Thymus (tissue), 11 donors: ENCODE measurements at regions not wholly inside any gene's neighbourhood (a gene's known extent, or its start where the extent isn't known, plus 50 kb on each side); places are given as distances from the start of the nearest gene placed in this dataset.
"Not testable (repeated sequence)": the region's sequence is repeated elsewhere in the genome, so short reads cannot be mapped to it uniquely, and the experiment has no call there.

ENCODE experiments used
- DNase-seq, 9 donors: peaks; one replicate each; pipeline ENCODE4 v3.0.0-alpha.2; 2013; ENCODE audit warnings: low spot score in 9 of 9, low read depth in 6 of 9, missing footprints in 1 of 9
- H3K27ac ChIP-seq, 2 donors: one replicate each; pipeline ENCODE4 v1.5.1; 2013; ENCODE audit warnings: control low read depth in 1 of 2, low read depth in 1 of 2, low read length in 1 of 2, mild to moderate bottlenecking in 1 of 2, moderate library complexity in 1 of 2
- H3K27me3 ChIP-seq, 2 donors: one replicate each; pipeline ENCODE4 v1.5.1; 2013; ENCODE audit warnings: low read length in 1 of 2; ENCODE audit not compliant: control insufficient read depth in 2 of 2, insufficient read depth in 1 of 2
- H3K36me3 ChIP-seq, 2 donors: one replicate each; pipeline ENCODE4 v1.5.1; 2013; ENCODE audit warnings: low read length in 1 of 2, mild to moderate bottlenecking in 1 of 2, moderate library complexity in 1 of 2; ENCODE audit not compliant: control insufficient read depth in 2 of 2, insufficient read depth in 2 of 2
- H3K4me1 ChIP-seq, 2 donors: one replicate each; pipeline ENCODE4 v1.5.1; 2013; ENCODE audit warnings: low read length in 2 of 2; ENCODE audit not compliant: control insufficient read depth in 2 of 2, insufficient read depth in 2 of 2
- H3K4me3 ChIP-seq, 2 donors: one replicate each; pipeline ENCODE4 v1.5.1; 2013; ENCODE audit warnings: low read length in 2 of 2, control low read depth in 1 of 2, mild to moderate bottlenecking in 1 of 2
- H3K9me3 ChIP-seq, 2 donors: one replicate each; pipeline ENCODE4 v1.5.1; 2013; ENCODE audit warnings: low read length in 1 of 2, mild to moderate bottlenecking in 1 of 2; ENCODE audit not compliant: control insufficient read depth in 2 of 2, insufficient read depth in 1 of 2
- WGBS: extraction: QIAGEN DNeasy Blood & Tissue Kit; methylation state at CpG from one replicate; pipeline ENCODE4 v1.1.7; 2013; 5-methylcytosine and 5-hydroxymethylcytosine counted together
- donor health status: healthy.

DNA sequence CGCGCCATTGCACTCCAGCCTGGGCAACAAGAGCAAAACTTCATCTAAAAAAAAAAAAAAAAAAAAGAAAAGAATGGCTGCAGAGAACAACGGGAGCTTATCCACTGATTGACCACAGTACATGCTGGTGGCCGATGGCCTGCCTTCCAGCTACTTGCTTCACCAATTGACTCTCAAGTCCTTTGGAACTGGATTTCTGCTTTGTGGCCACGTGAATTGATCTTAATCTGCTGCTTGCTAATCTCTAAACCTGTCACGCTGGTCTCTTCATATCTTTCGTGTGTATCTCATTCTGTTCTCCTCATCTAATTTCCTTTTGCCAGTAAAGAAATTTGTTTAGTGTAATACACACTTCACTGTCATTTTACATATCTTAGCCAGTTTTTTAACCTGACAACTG is 512.5 kb upstream of the CNTNAP5 start:
- no peaks in the 10 kb centered on the region for H3K27me3 ChIP-seq
- H3K4me3 ChIP-seq = no peak overlapping the region
- no peaks in the 10 kb centered on the region for H3K9me3 ChIP-seq
- no peak overlapping the region for H3K27ac ChIP-seq
- H3K36me3 ChIP-seq = no peaks in the 10 kb centered on the region
- no peaks in the 10 kb centered on the region for H3K4me1 ChIP-seq
- 92% methylated on average over 7 of the region's 7 CpGs for WGBS
- DNase-seq = no peak

DNA sequence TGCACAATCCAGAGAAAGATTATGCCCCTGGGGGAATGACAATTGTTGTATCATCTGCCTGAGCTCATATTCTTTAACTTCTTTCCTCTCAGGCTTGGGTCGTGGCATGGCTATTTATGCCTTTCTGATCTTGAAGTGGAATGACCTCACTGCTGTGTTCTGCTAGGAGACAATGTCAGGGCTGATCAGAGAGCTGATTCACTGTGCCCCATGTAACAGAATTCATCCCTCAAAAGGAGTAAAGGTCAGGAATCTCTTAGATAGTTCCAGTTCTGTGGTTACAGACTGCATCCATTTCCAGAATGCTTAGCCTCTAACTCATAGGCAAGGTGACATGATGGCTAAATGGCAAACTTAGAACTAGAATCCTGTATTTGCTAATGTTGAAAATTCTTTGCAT is 511.7 kb upstream of the CNTNAP5 start:
- H3K36me3 ChIP-seq = no peaks in the 10 kb centered on the region
- WGBS = 68% methylated on average over 1 of the region's 1 CpG
- H3K27me3 ChIP-seq = no peaks in the 10 kb centered on the region
- no peak overlapping the region for H3K27ac ChIP-seq
- no peaks in the 10 kb centered on the region for H3K4me1 ChIP-seq
- no peak overlapping the region for H3K4me3 ChIP-seq
- H3K9me3 ChIP-seq = no peaks in the 10 kb centered on the region
- DNase-seq = no peak

DNA sequence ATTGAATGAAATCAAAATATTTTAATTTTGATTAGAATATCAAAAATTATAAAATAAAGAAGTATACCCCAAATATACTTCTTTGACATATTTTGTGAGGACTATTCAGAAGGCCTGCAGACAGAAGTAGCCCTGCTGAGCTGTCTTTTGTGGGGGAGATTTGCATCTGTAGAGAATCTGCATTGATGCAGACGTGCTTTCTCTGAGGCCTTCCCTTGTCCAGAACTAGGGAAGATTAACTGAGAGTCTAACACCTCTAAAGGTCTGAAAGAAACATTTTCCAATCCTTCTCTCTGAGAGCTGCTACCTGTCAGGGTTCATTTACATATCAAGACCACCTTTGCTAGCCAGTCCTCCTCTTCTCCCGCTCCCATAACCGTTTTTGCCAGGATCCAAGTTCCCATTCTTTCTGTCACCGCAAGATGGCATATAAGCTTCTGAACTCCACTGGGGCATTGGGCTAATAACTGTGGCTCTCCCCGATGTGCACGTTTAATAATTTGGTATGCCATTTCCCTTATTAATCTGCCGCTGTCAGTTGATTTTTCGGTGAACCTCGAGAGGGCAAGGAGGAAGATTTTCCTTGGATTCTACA is 510.4 kb upstream of the CNTNAP5 start:
- Histone ChIP-seq H3K27me3 (no peaks in the 10 kb centered on the region), H3K27ac (no peak overlapping the region), H3K9me3 (no peaks in the 10 kb centered on the region), H3K36me3 (no peaks in the 10 kb centered on the region), H3K4me1 (no peaks in the 10 kb centered on the region), H3K4me3 (no peak overlapping the region)
- WGBS = 80% methylated on average over 9 of the region's 9 CpGs
- DNase-seq = no peak

DNA sequence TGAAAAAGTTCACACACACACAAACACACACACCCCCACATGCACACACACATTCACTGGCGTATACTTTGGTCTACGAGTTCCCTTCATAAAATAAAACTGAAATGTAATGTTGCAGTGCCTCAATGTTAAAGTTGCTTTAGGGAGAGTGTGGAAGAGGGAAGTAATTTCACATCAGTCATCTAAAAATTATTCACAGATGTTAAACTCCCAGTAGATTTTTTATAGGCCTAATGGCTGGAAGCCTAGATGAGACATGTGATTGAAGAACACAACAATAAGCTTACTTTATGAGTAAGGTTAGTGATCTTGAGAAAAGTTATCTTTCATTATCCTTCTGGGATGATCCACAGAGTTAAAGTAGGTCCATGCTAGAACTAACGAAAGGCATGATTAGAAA is 506.7 kb upstream of the CNTNAP5 start:
- Histone ChIP-seq H3K4me3 (no peak overlapping the region), H3K36me3 (no peaks in the 10 kb centered on the region), H3K27ac (no peak overlapping the region), H3K4me1 (no peaks in the 10 kb centered on the region), H3K27me3 (no peaks in the 10 kb centered on the region), H3K9me3 (no peaks in the 10 kb centered on the region)
- no peak for DNase-seq
- WGBS = 95% methylated on average over 3 of the region's 3 CpGs

DNA sequence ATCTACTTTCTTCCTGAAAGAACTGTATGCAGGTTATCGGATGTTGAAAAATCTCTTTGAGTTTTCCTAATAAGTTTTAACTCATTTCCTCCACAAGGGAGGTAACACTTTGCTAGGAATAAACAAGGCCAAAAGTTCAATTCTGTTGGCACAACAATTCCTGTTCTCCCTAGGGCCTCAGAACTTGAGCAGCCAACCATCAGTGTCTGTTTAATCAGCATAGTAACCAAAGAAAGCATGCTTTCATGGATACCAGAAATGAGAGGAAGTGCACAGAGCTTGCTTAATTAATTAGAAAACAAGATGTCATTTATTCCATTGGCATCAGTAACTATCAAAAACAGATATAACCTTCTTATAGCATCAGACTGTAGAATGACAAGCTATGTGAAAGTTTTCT is 503.2 kb upstream of the CNTNAP5 start:
- H3K4me1 ChIP-seq = no peaks in the 10 kb centered on the region
- H3K4me3 ChIP-seq = no peak overlapping the region
- no peaks in the 10 kb centered on the region for H3K9me3 ChIP-seq
- H3K36me3 ChIP-seq = no peaks in the 10 kb centered on the region
- DNase-seq = no peak
- H3K27ac ChIP-seq = no peak overlapping the region
- no peaks in the 10 kb centered on the region for H3K27me3 ChIP-seq
- WGBS = 56% methylated on average over 1 of the region's 1 CpG

DNA sequence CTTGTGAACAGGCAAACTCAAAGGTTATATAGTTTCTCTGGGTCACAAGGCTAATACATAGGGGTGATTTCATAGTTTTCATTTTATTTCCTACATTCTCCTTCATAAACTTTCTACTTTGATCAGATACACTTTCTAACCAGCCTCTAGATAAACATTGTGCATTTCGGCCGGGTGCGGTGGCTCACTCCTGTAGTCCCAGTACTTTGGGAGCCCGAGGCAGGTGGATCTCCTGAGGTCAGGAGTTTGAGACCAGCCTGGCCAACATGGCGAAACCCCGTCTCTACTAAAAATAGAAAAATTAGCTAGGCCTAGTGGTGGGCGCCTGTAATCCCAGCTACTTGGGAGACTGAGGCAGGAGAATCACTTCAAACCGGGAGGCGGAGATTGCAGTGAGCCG is 502.6 kb upstream of the CNTNAP5 start:
- not testable (repeated sequence) for H3K4me3 ChIP-seq, H3K27ac ChIP-seq, H3K9me3 ChIP-seq, H3K4me1 ChIP-seq, H3K27me3 ChIP-seq, H3K36me3 ChIP-seq, DNase-seq
- WGBS = 86% methylated on average over 10 of the region's 10 CpGs

DNA sequence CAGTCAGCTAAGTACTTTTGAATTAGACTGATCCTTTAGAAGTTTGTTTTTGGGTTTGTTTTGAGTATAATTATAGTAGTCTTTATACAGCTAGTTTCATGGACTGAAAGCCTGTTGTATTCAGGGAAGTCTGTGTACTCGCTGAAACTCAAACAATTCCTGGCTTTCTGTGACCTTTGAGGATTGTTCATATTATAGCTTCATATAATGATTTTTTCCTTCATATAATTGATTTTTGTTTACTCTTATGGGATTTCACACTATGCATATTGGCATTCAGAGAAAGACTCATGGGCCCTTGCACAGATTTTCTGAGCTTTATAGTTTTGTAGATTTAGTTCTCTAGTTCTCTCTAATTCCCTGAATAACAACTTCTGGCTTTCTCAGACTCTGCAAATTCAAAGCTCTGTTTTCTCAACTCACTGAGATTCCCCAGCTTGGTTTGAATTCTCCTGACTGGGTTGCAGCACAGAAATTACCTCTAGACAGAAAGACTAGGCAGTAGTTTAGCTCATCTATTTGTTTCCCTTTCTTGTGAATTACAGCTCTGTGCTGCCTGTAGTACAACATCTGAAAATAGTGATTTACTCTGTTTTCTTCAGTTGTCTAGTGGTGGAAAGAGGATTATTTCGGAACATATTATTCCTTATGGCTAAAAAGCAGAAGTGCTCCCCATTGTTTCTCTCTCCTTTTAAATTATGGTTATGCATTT is 495.9 kb upstream of the CNTNAP5 start:
- WGBS = 93% methylated on average over 2 of the region's 2 CpGs
- no peak for DNase-seq

DNA sequence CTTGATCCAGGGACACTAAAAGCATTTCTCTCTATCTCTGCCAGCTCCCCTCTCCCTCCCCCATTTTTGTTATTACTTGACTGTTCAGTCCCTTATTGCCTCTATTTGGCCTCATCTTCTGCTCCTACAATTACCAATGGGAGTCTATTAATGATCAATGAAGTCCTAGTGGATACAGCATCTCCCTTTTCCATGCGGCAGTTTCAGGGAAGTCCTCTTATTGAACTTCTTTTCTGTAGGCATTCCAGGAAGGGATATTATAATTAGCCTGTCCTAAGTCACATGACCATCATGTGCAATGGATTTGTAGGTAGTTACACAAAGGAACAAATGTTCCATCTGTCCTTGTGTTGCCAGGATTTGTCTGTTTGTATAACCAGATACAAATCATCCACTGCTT is 495.1 kb upstream of the CNTNAP5 start:
- no peaks in the 10 kb centered on the region for H3K4me1 ChIP-seq
- H3K27me3 ChIP-seq = no peaks in the 10 kb centered on the region
- no peaks in the 10 kb centered on the region for H3K36me3 ChIP-seq
- no peak for DNase-seq
- 98% methylated on average over 1 of the region's 1 CpG for WGBS
- H3K9me3 ChIP-seq = no peaks in the 10 kb centered on the region
- H3K27ac ChIP-seq = no peak overlapping the region
- H3K4me3 ChIP-seq = no peak overlapping the region

More for the DNA sequence above, 495.9 kb upstream of the CNTNAP5 start:
- Histone ChIP-seq H3K36me3 (no peaks in the 10 kb centered on the region), H3K4me1 (no peaks in the 10 kb centered on the region), H3K9me3 (no peaks in the 10 kb centered on the region), H3K4me3 (no peak overlapping the region), H3K27ac (no peak overlapping the region), H3K27me3 (no peaks in the 10 kb centered on the region)

DNA sequence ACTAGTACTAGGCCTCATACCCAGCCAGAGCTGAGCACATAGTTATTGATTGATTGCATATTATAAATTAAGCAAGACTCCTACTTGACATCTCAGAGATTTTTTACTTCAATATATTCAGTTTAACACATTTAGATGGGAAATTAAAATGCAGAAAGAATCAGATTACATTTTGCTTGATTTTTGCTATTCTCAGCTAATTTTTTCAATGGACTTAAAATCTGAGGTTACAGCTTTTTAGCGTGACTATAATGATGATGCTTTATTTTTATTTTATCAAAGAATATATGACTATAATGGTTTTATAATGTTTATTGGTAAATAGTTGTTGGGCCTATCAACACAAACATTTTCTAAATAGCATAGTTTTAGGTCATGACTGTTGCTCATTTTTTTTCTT is 493.0 kb upstream of the CNTNAP5 start:
- Histone ChIP-seq H3K9me3 (no peaks in the 10 kb centered on the region), H3K27me3 (no peaks in the 10 kb centered on the region), H3K36me3 (no peaks in the 10 kb centered on the region), H3K27ac (no peak overlapping the region), H3K4me3 (no peak overlapping the region), H3K4me1 (no peaks in the 10 kb centered on the region)
- 97% methylated on average over 1 of the region's 1 CpG for WGBS
- no peak for DNase-seq
